ENCODE measurements at regions not wholly inside any gene's neighbourhood (a gene's known extent, or its start where the extent isn't known, plus 50 kb on each side); places are given as distances from the start of the nearest gene placed in this dataset.
"Not testable (repeated sequence)": the region's sequence is repeated elsewhere in the genome, so short reads cannot be mapped to it uniquely, and the experiment has no call there.

DNA sequence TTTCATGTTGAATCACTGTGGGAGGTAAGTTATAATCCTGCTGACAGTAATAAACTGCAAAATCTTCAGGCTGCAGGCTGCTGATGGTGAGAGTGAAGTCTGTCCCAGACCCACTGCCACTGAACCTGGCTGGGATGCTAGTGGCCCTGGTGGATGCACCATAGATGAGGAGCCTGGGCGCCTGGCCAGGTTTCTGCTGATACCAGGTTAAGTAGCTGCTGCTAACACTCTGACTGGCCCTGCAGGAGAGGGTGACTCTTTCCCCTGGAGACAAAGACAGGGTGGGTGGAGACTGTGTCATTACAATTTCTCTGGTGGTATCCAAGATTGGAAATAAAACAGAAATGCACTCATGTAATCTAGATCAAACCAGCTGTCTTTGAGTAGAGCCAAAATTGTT lies 287.0 kb downstream of the RPIA start:
- not testable (repeated sequence) for TF ChIP-seq POLR2AphosphoS5 (IDR thresholded peaks at IDR 0.05); TAF1 (IDR thresholded peaks at IDR 0.05; ENCODE audit: low read depth); CTCF (IDR thresholded peaks at IDR 0.05; ENCODE audit: poor library complexity, severe bottlenecking); EZH2 (IDR thresholded peaks at IDR 0.05; ENCODE audit: borderline replicate concordance, insufficient read depth, low read length, poor library complexity, severe bottlenecking); MXI1 (conservative IDR thresholded peaks at IDR 0.05; ENCODE audit: poor library complexity, severe bottlenecking); EP300 (conservative IDR thresholded peaks at IDR 0.05; ENCODE audit: poor library complexity, severe bottlenecking)
- TF ChIP-seq, protein P1, sequence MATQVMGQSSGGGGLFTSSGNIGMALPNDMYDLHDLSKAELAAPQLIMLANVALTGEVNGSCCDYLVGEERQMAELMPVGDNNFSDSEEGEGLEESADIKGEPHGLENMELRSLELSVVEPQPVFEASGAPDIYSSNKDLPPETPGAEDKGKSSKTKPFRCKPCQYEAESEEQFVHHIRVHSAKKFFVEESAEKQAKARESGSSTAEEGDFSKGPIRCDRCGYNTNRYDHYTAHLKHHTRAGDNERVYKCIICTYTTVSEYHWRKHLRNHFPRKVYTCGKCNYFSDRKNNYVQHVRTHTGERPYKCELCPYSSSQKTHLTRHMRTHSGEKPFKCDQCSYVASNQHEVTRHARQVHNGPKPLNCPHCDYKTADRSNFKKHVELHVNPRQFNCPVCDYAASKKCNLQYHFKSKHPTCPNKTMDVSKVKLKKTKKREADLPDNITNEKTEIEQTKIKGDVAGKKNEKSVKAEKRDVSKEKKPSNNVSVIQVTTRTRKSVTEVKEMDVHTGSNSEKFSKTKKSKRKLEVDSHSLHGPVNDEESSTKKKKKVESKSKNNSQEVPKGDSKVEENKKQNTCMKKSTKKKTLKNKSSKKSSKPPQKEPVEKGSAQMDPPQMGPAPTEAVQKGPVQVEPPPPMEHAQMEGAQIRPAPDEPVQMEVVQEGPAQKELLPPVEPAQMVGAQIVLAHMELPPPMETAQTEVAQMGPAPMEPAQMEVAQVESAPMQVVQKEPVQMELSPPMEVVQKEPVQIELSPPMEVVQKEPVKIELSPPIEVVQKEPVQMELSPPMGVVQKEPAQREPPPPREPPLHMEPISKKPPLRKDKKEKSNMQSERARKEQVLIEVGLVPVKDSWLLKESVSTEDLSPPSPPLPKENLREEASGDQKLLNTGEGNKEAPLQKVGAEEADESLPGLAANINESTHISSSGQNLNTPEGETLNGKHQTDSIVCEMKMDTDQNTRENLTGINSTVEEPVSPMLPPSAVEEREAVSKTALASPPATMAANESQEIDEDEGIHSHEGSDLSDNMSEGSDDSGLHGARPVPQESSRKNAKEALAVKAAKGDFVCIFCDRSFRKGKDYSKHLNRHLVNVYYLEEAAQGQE (IDR thresholded peaks at IDR 0.05; ENCODE audit: borderline replicate concordance) = not testable (repeated sequence)
